ENCODE measurements at regions not wholly inside any gene's neighbourhood (a gene's known extent, or its start where the extent isn't known, plus 50 kb on each side); places are given as distances from the start of the nearest gene placed in this dataset.

GRCh38 chr3:109392293-109392692 lies 54.9 kb upstream of the DPPA4 start:
- H3K9me3 ChIP-seq (ENCODE audit: low read length), result no peaks in the 10 kb centered on the region
- no peaks in the 10 kb centered on the region for H3K36me3 ChIP-seq (ENCODE audit: insufficient read depth, low read length)
- no peak overlapping the region for H3K4me3 ChIP-seq (ENCODE audit: low read length)
- H3K27ac ChIP-seq (ENCODE audit: low read length), result peak overlapping the region; percentile 42
- no peak for TF ChIP-seq POLR2AphosphoS5 (IDR thresholded peaks at IDR 0.05)
- H4K20me1 ChIP-seq (ENCODE audit: insufficient read depth), result no peaks in the 10 kb centered on the region
- no peaks in the 10 kb centered on the region for H3K79me2 ChIP-seq (replicated peaks; ENCODE audit: insufficient read depth, low read length)
- H3K9me2 ChIP-seq (ENCODE audit: insufficient read depth, low read length), result no peaks in the 10 kb centered on the region
- H3K9ac ChIP-seq (ENCODE audit: low read length), result peak overlapping the region; percentile 11
- peak overlapping the region; percentile 29 for H2AFZ ChIP-seq (ENCODE audit: low read depth, low read length)
- no peaks in the 10 kb centered on the region for H3F3A ChIP-seq (ENCODE audit: insufficient read depth, low read length, poor library complexity, severe bottlenecking)
- no peaks in the 10 kb centered on the region for H3K27me3 ChIP-seq (ENCODE audit: insufficient read depth, low read depth, low read length)
- no peak overlapping the region for H3K4me2 ChIP-seq (ENCODE audit: low read length)

DNA sequence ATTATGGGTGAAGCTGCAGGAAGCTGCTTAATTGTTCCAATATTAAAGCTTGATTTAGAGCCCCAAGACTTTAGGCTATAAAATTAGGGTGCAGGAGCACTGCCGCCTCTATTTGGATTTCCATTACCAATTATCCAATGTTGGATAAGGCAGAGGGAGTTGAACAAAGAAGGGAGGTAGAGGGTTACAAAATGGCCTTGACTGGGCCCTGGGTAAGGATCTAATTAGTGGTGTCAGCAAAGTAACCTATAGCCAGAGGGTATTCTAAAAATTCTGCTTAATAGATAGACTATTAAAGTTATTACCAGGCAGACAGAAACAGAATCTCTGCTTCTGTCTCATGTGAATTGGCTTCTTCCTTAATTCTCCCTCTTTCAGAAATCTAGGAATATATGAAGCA lies 50.3 kb upstream of the DPPA4 start:
- no peak overlapping the region for H3K4me2 ChIP-seq (ENCODE audit: low read length)
- H3K9me2 ChIP-seq (ENCODE audit: insufficient read depth, low read length), result no peaks in the 10 kb centered on the region
- no peaks in the 10 kb centered on the region for H3K27me3 ChIP-seq (ENCODE audit: insufficient read depth, low read depth, low read length)
- H3K79me2 ChIP-seq (replicated peaks; ENCODE audit: insufficient read depth, low read length), result no peaks in the 10 kb centered on the region
- H4K20me1 ChIP-seq (ENCODE audit: insufficient read depth), result no peaks in the 10 kb centered on the region
- TF ChIP-seq RAD21 (conservative IDR thresholded peaks at IDR 0.05), result no peak
- TF ChIP-seq SMC3 (conservative IDR thresholded peaks at IDR 0.05; ENCODE audit: poor library complexity), result no peak
- no peak for TF ChIP-seq EP300 (conservative IDR thresholded peaks at IDR 0.05; ENCODE audit: poor library complexity, severe bottlenecking)
- TF ChIP-seq MXI1 (conservative IDR thresholded peaks at IDR 0.05; ENCODE audit: poor library complexity, severe bottlenecking), result no peak
- TF ChIP-seq, protein P1, sequence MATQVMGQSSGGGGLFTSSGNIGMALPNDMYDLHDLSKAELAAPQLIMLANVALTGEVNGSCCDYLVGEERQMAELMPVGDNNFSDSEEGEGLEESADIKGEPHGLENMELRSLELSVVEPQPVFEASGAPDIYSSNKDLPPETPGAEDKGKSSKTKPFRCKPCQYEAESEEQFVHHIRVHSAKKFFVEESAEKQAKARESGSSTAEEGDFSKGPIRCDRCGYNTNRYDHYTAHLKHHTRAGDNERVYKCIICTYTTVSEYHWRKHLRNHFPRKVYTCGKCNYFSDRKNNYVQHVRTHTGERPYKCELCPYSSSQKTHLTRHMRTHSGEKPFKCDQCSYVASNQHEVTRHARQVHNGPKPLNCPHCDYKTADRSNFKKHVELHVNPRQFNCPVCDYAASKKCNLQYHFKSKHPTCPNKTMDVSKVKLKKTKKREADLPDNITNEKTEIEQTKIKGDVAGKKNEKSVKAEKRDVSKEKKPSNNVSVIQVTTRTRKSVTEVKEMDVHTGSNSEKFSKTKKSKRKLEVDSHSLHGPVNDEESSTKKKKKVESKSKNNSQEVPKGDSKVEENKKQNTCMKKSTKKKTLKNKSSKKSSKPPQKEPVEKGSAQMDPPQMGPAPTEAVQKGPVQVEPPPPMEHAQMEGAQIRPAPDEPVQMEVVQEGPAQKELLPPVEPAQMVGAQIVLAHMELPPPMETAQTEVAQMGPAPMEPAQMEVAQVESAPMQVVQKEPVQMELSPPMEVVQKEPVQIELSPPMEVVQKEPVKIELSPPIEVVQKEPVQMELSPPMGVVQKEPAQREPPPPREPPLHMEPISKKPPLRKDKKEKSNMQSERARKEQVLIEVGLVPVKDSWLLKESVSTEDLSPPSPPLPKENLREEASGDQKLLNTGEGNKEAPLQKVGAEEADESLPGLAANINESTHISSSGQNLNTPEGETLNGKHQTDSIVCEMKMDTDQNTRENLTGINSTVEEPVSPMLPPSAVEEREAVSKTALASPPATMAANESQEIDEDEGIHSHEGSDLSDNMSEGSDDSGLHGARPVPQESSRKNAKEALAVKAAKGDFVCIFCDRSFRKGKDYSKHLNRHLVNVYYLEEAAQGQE (IDR thresholded peaks at IDR 0.05; ENCODE audit: borderline replicate concordance), result no peak
- TF ChIP-seq EZH2 (IDR thresholded peaks at IDR 0.05; ENCODE audit: borderline replicate concordance, insufficient read depth, low read length, poor library complexity, severe bottlenecking), result no peak
- TF ChIP-seq POLR2AphosphoS5 (IDR thresholded peaks at IDR 0.05), result no peak
- TF ChIP-seq TAF1 (IDR thresholded peaks at IDR 0.05; ENCODE audit: low read depth), result no peak
- TF ChIP-seq, protein P2, sequence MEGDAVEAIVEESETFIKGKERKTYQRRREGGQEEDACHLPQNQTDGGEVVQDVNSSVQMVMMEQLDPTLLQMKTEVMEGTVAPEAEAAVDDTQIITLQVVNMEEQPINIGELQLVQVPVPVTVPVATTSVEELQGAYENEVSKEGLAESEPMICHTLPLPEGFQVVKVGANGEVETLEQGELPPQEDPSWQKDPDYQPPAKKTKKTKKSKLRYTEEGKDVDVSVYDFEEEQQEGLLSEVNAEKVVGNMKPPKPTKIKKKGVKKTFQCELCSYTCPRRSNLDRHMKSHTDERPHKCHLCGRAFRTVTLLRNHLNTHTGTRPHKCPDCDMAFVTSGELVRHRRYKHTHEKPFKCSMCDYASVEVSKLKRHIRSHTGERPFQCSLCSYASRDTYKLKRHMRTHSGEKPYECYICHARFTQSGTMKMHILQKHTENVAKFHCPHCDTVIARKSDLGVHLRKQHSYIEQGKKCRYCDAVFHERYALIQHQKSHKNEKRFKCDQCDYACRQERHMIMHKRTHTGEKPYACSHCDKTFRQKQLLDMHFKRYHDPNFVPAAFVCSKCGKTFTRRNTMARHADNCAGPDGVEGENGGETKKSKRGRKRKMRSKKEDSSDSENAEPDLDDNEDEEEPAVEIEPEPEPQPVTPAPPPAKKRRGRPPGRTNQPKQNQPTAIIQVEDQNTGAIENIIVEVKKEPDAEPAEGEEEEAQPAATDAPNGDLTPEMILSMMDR (IDR thresholded peaks at IDR 0.05; ENCODE audit: poor library complexity, severe bottlenecking), result no peak
- H3K4me3 ChIP-seq (ENCODE audit: low read length), result no peak overlapping the region
- H3F3A ChIP-seq (ENCODE audit: insufficient read depth, low read length, poor library complexity, severe bottlenecking), result no peaks in the 10 kb centered on the region
- H2AFZ ChIP-seq (ENCODE audit: low read depth, low read length), result no peak overlapping the region
- no peak overlapping the region for H3K9ac ChIP-seq (ENCODE audit: low read length)
- no peaks in the 10 kb centered on the region for H3K36me3 ChIP-seq (ENCODE audit: insufficient read depth, low read length)
- H3K27ac ChIP-seq (ENCODE audit: low read length), result no peak overlapping the region
- H3K9me3 ChIP-seq (ENCODE audit: low read length), result no peaks in the 10 kb centered on the region

DNA sequence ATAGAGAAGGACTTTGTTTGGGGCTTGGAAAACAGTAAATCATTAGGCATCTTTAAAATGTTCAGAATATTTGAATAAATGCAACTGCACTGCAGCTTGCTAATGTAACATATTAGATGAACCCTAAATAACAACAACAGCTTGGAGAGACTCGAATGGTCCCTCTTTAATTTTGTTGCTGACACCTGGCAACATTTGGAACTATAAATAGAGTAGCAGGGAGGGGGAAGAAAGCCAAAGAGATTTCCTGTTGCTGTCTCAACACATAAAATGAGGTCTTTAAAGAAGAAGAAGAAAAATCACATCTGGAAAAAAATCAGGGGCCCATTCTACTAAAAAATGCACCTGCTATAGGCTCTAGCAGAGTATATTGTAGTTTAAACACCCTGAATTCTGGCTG lies 49.9 kb upstream of the DPPA4 start:
- no peak overlapping the region for H2AFZ ChIP-seq (ENCODE audit: low read depth, low read length)
- no peaks in the 10 kb centered on the region for H3K36me3 ChIP-seq (ENCODE audit: insufficient read depth, low read length)
- no peaks in the 10 kb centered on the region for H3K79me2 ChIP-seq (replicated peaks; ENCODE audit: insufficient read depth, low read length)
- no peak overlapping the region for H3K27ac ChIP-seq (ENCODE audit: low read length)
- no peaks in the 10 kb centered on the region for H3K27me3 ChIP-seq (ENCODE audit: insufficient read depth, low read depth, low read length)
- no peak overlapping the region for H3K9ac ChIP-seq (ENCODE audit: low read length)
- H3K9me3 ChIP-seq (ENCODE audit: low read length), result no peaks in the 10 kb centered on the region
- no peak overlapping the region for H3K4me3 ChIP-seq (ENCODE audit: low read length)
- no peaks in the 10 kb centered on the region for H3F3A ChIP-seq (ENCODE audit: insufficient read depth, low read length, poor library complexity, severe bottlenecking)
- no peak overlapping the region for H3K4me2 ChIP-seq (ENCODE audit: low read length)
- TF ChIP-seq EZH2 (IDR thresholded peaks at IDR 0.05; ENCODE audit: borderline replicate concordance, insufficient read depth, low read length, poor library complexity, severe bottlenecking) (no peak), MXI1 (conservative IDR thresholded peaks at IDR 0.05; ENCODE audit: poor library complexity, severe bottlenecking) (no peak), EP300 (conservative IDR thresholded peaks at IDR 0.05; ENCODE audit: poor library complexity, severe bottlenecking) (no peak), SMC3 (conservative IDR thresholded peaks at IDR 0.05; ENCODE audit: poor library complexity) (no peak), RAD21 (conservative IDR thresholded peaks at IDR 0.05) (no peak), POLR2AphosphoS5 (IDR thresholded peaks at IDR 0.05) (no peak), TAF1 (IDR thresholded peaks at IDR 0.05; ENCODE audit: low read depth) (no peak)
- TF ChIP-seq, protein P1 (IDR thresholded peaks at IDR 0.05; ENCODE audit: borderline replicate concordance), result no peak
- TF ChIP-seq, protein P2 (IDR thresholded peaks at IDR 0.05; ENCODE audit: poor library complexity, severe bottlenecking), result no peak
- no peaks in the 10 kb centered on the region for H4K20me1 ChIP-seq (ENCODE audit: insufficient read depth)
- H3K9me2 ChIP-seq (ENCODE audit: insufficient read depth, low read length), result no peaks in the 10 kb centered on the region

All from neural cell (in vitro differentiated cells).